A549 (cell line): ENCODE measurements at regions not wholly inside any gene's neighbourhood (a gene's known extent, or its start where the extent isn't known, plus 50 kb on each side); places are given as distances from the start of the nearest gene placed in this dataset.

ENCODE experiments used
- ATAC-seq, 2 experiments: fragments of 200-7000 bp in 1 of 2; fragments of >200 bp in 1 of 2; cut with Nextera tagmentation in 1 of 2; cut with Tn5 transposase in 1 of 2; 3 replicates each; pipeline versions ENCODE4 v1.8.0 to v1.9.1; 2018 to 2020; ENCODE audit warnings: mild to moderate bottlenecking in 1 of 2, moderate library complexity in 1 of 2
- CTCF ChIA-PET: fragments of 300-600 bp; sonication (Branson Sonifier 250); formaldehyde crosslinking; extraction: SDS; loops from one replicate; lab custom pipeline; 2021; ENCODE audit warnings: antibody characterized with exemption, inconsistent platforms; lab: Yijun Ruan, JAX
- POLR2A ChIA-PET: fragments of 350-600 bp; formaldehyde crosslinking; extraction: SDS; loops from one replicate; lab custom pipeline; 2021; ENCODE audit warnings: antibody characterized with exemption, inconsistent platforms; lab: Yijun Ruan, JAX
- DNase-seq, 2 experiments: peaks; one replicate each; pipeline versions ENCODE4 v3.0.0 to v3.0.0-alpha.2; 2011 to 2016; ENCODE audit warnings: low read depth in 1 of 2, low spot score in 1 of 2
- FAIRE-seq: peaks from 2 replicates; lab custom pipeline; 2011; peaks lifted over from hg19 to GRCh38; lab: Jason Lieb, UNC
- H3K27ac ChIP-seq, 2 experiments: fragments of >200 bp; sonication (Bioruptor Twin); formaldehyde crosslinking; 3 replicates each; pipeline ENCODE4 v1.5.1; 2016 to 2017
- H3K4me1 ChIP-seq: fragments of >200 bp; sonication (Bioruptor Twin); formaldehyde crosslinking; 3 replicates; pipeline ENCODE4 v1.6.1; 2016
- H3K4me2 ChIP-seq: fragments of >200 bp; sonication (Bioruptor Twin); formaldehyde crosslinking; 3 replicates; pipeline ENCODE4 v1.6.1; 2016
- H3K4me3 ChIP-seq: fragments of >200 bp; sonication (Bioruptor Twin); formaldehyde crosslinking; 3 replicates; pipeline ENCODE4 v1.5.1; 2016
- H3K9me3 ChIP-seq: fragments of >200 bp; sonication (Bioruptor Twin); formaldehyde crosslinking; 3 replicates; pipeline ENCODE4 v1.6.1; 2016
- CBX2 ChIP-seq: fragments of 200-600 bp; sonication (generic); IDR thresholded peaks from 2 replicates; pipeline ENCODE4 v1.6.1; 2016; ENCODE audit warnings: low read depth, mild to moderate bottlenecking, borderline replicate concordance
- CEBPB ChIP-seq, 2 experiments: fragments of >200 bp in 1 of 2; sonication (Bioruptor Twin) in 1 of 2; formaldehyde crosslinking in 1 of 2; IDR thresholded peaks; 2 replicates each; pipeline ENCODE4 v1.6.1; 2012 to 2016
- CTCF ChIP-seq: fragments of >200 bp; sonication (Bioruptor Twin); formaldehyde crosslinking; IDR thresholded peaks from 3 replicates; pipeline ENCODE4 v1.5.1; 2016
- EHMT2 ChIP-seq: fragments of 200-600 bp; sonication (generic); IDR thresholded peaks from 2 replicates; pipeline ENCODE4 v1.6.1; 2016; ENCODE audit warnings: antibody characterized with exemption, low read depth, mild to moderate bottlenecking, moderate library complexity
- ESRRA ChIP-seq: fragments of 150-350 bp; IDR thresholded peaks from 2 replicates; pipeline ENCODE4 v1.6.1; 2014; ENCODE audit warnings: mild to moderate bottlenecking, low read length, borderline replicate concordance
- FOSB ChIP-seq: fragments of 250-450 bp; sonication (Bioruptor Pico); IDR thresholded peaks from 2 replicates; pipeline ENCODE4 v1.5.0; 2020; ENCODE audit warnings: mild to moderate bottlenecking, moderate library complexity
- FOSL2 ChIP-seq, 2 experiments: fragments of 450-650 bp in 1 of 2; fragments of >200 bp in 1 of 2; sonication (Bioruptor Twin) in 1 of 2; formaldehyde crosslinking; IDR thresholded peaks; 2 replicates each; pipeline versions ENCODE4 v1.5.0 to v1.6.1; 2016 to 2020; ENCODE audit warnings: mild to moderate bottlenecking in 1 of 2, moderate library complexity in 1 of 2
- FOXS1 ChIP-seq: fragments of 250-450 bp; sonication (Bioruptor Pico); IDR thresholded peaks from 2 replicates; pipeline ENCODE4 v1.5.0; 2020; ENCODE audit warnings: mild to moderate bottlenecking, moderate library complexity
- HES2 ChIP-seq: fragments of >200 bp; sonication (Bioruptor Twin); formaldehyde crosslinking; IDR thresholded peaks from 2 replicates; pipeline ENCODE4 v1.6.1; 2016
- HEYL ChIP-seq: fragments of 250-450 bp; sonication (Bioruptor Pico); IDR thresholded peaks from 2 replicates; pipeline ENCODE4 v1.8.0; 2021; ENCODE audit warnings: mild to moderate bottlenecking, moderate library complexity
- HOXA7 ChIP-seq: fragments of 250-450 bp; sonication (Bioruptor Pico); IDR thresholded peaks from 2 replicates; pipeline ENCODE4 v1.5.0; 2020; ENCODE audit warnings: mild to moderate bottlenecking, moderate library complexity
- HOXB13 ChIP-seq: fragments of 250-450 bp; sonication (Bioruptor Pico); IDR thresholded peaks from 2 replicates; pipeline ENCODE4 v1.5.0; 2020; ENCODE audit warnings: low read depth, mild to moderate bottlenecking, moderate library complexity
- JUN ChIP-seq, 2 experiments: fragments of >200 bp; sonication (Bioruptor Twin); formaldehyde crosslinking; IDR thresholded peaks; 2 replicates in 1 of 2; 3 replicates in 1 of 2; pipeline ENCODE4 v1.6.1; 2016 to 2017
- JUNB ChIP-seq: fragments of >200 bp; sonication (Bioruptor Twin); formaldehyde crosslinking; IDR thresholded peaks from 2 replicates; pipeline ENCODE4 v1.6.1; 2016
- KDM1A ChIP-seq: fragments of 200-600 bp; sonication (generic); IDR thresholded peaks from 2 replicates; pipeline ENCODE4 v1.6.1; 2016; ENCODE audit warnings: low read depth, mild to moderate bottlenecking
- KDM5A ChIP-seq: fragments of 200-600 bp; sonication (generic); IDR thresholded peaks from 2 replicates; pipeline ENCODE4 v1.6.1; 2016; ENCODE audit warnings: antibody characterized with exemption, mild to moderate bottlenecking
- MAFK ChIP-seq: fragments of 450-650 bp; IDR thresholded peaks from 2 replicates; pipeline ENCODE4 v1.6.1; 2014; ENCODE audit not compliant: partially characterized antibody
- MAZ ChIP-seq: fragments of 150-350 bp; IDR thresholded peaks from 2 replicates; pipeline ENCODE4 v1.6.1; 2014; ENCODE audit warnings: antibody characterized with exemption, low read depth, low read length, borderline replicate concordance
- MYC ChIP-seq: IDR thresholded peaks from 2 replicates; pipeline ENCODE4 v1.6.1; 2012; ENCODE audit warnings: mild to moderate bottlenecking, inconsistent platforms, low read length, improper control_type of control experiment, borderline replicate concordance
- NFE2L2 ChIP-seq: fragments of 150-350 bp; conservative IDR thresholded peaks from 2 replicates; pipeline ENCODE4 v1.6.1; 2014; ENCODE audit warnings: low read length
- NPAS2 ChIP-seq: fragments of 250-450 bp; sonication (Bioruptor Pico); IDR thresholded peaks from 2 replicates; pipeline ENCODE4 v1.8.0; 2022; ENCODE audit warnings: mild to moderate bottlenecking, moderate library complexity, borderline replicate concordance
- PBX3 ChIP-seq: IDR thresholded peaks from 2 replicates; pipeline ENCODE4 v1.6.1; 2012
- RAD21 ChIP-seq, 2 experiments: fragments of >200 bp in 1 of 2; sonication (Bioruptor Twin) in 1 of 2; formaldehyde crosslinking in 1 of 2; IDR thresholded peaks in 1 of 2; conservative IDR thresholded peaks in 1 of 2; 2 replicates in 1 of 2; 3 replicates in 1 of 2; pipeline ENCODE4 v1.6.1; 2012 to 2018; ENCODE audit warnings: inconsistent platforms in 1 of 2
- RCOR1 ChIP-seq: fragments of 150-350 bp; IDR thresholded peaks from 2 replicates; pipeline ENCODE4 v1.6.1; 2014; ENCODE audit warnings: antibody characterized with exemption, low read length, low read depth
- RFX5 ChIP-seq: fragments of 450-650 bp; IDR thresholded peaks from 2 replicates; pipeline ENCODE4 v1.7.1; 2014; ENCODE audit warnings: antibody characterized with exemption, mild to moderate bottlenecking, moderate library complexity
- SMC3 ChIP-seq: fragments of >200 bp; sonication (Bioruptor Twin); formaldehyde crosslinking; IDR thresholded peaks from 3 replicates; pipeline ENCODE4 v1.6.1; 2018; ENCODE audit warnings: inconsistent platforms
- TP53 ChIP-seq: fragments of 250-450 bp; sonication (Bioruptor Pico); IDR thresholded peaks from 2 replicates; pipeline ENCODE4 v1.5.0; 2021; ENCODE audit warnings: mild to moderate bottlenecking, moderate library complexity
- USF2 ChIP-seq: fragments of 450-650 bp; IDR thresholded peaks from 2 replicates; pipeline ENCODE4 v1.6.1; 2014; ENCODE audit warnings: antibody characterized with exemption
- ZSCAN20 ChIP-seq: fragments of 250-450 bp; sonication (Bioruptor Pico); IDR thresholded peaks from 2 replicates; pipeline ENCODE4 v1.8.0; 2022; ENCODE audit warnings: mild to moderate bottlenecking, moderate library complexity
- WGBS: methylation state at CpG from one replicate; pipeline ENCODE4 v1.1.6; 2017; ENCODE audit errors: missing lambda C conversion rate; 5-methylcytosine and 5-hydroxymethylcytosine counted together
- TF ChIP-seq, protein P1 (sequence below): fragments of 150-350 bp; IDR thresholded peaks from 2 replicates; pipeline ENCODE4 v1.6.1; 2014; ENCODE audit warnings: low read depth, mild to moderate bottlenecking, low read length

- TF ChIP-seq ZSCAN20 (CRISPR knock-in tag) (no peak), HEYL (CRISPR knock-in tag) (no peak)
Observed at GRCh38 chr3:117515309-117515708, 805.7 kb downstream of the TUSC7 start (continued).

DNA sequence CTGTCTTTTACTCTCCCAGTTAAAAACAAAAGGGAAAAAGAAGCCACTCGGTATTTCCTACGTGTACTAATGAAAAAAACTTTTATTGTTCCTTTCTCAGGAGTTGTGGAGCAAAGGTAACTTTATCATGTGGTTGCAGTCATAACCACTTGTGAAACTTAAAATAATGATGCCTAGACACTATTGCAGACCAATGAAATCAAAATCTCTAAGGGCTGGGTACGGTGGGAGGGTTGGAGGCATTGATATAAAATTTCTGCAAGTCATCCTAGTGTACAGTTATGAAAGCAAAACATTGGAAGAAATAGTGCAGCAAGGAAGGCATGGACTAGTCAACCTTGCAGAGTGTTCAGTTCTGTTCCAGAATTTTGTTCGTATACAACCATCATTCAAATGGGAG, 808.8 kb downstream of the TUSC7 start:
- TF ChIP-seq NPAS2 (CRISPR knock-in tag) (no peak), CTCF (no peak), FOXS1 (CRISPR knock-in tag) (no peak), KDM5A (no peak), CEBPB (IDR thresholded peaks at IDR 0.05) (no peak), PBX3 (no peak), CBX2 (no peak), NFE2L2 (peak; percentile 88), ESRRA (no peak), RFX5 (no peak), MAFK (peak; percentile 82), TP53 (CRISPR knock-in tag) (no peak), RAD21 (conservative IDR thresholded peaks at IDR 0.05 in 1 of 2, IDR thresholded peaks at IDR 0.05 in 1 of 2) (no peak), SMC3 (no peak), HOXB13 (CRISPR knock-in tag) (no peak), FOSB (CRISPR knock-in tag) (no peak)
- TF ChIP-seq, protein P1, sequence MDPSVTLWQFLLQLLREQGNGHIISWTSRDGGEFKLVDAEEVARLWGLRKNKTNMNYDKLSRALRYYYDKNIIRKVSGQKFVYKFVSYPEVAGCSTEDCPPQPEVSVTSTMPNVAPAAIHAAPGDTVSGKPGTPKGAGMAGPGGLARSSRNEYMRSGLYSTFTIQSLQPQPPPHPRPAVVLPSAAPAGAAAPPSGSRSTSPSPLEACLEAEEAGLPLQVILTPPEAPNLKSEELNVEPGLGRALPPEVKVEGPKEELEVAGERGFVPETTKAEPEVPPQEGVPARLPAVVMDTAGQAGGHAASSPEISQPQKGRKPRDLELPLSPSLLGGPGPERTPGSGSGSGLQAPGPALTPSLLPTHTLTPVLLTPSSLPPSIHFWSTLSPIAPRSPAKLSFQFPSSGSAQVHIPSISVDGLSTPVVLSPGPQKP: no peak
- ChIA-PET CTCF (interaction anchor here (1.7 kb wide), 1 partner anchor 9 kb away, joined by 5 read pairs; no protein-coding TSS in a partner anchor), POLR2A (no interaction called here)
- Histone ChIP-seq H3K4me2 (peak overlapping the region; percentile 33), H3K27ac (peak overlapping the region; percentile 14 to 17; a peak in 1 of 6 replicates), H3K4me3 (no peak overlapping the region), H3K9me3 (no peaks in the 10 kb centered on the region), H3K4me1 (peaks cover 12% of the 10 kb centered on the region; the same call in 2 of the 3 replicates)
- ATAC-seq (peak in 1 of 2 experiments; percentile 60; a peak in 3 of 6 replicates), FAIRE-seq (no peak), DNase-seq (peak in 1 of 2 experiments; percentile 35)
- 41% methylated on average over 4 of the region's 4 CpGs for WGBS

- 81% methylated on average over 1 of the region's 1 CpG for WGBS
- TF ChIP-seq JUNB (no peak), MYC (no peak), ESRRA (no peak), FOSL2 (IDR thresholded peaks at IDR 0.05) (no peak), FOSL2 (CRISPR knock-in tag; IDR thresholded peaks at IDR 0.05) (no peak), RCOR1 (no peak), HOXA7 (no peak), MAZ (no peak), USF2 (no peak), HES2 (no peak), NPAS2 (CRISPR knock-in tag) (no peak), KDM1A (no peak), JUN (IDR thresholded peaks at IDR 0.05) (no peak), EHMT2 (no peak)
- FAIRE-seq: no peak
- Histone ChIP-seq H3K4me2 (no peak overlapping the region), H3K4me1 (peaks cover 15% of the 10 kb centered on the region; the same call in 2 of the 3 replicates), H3K9me3 (no peaks in the 10 kb centered on the region), H3K4me3 (no peak overlapping the region), H3K27ac (no peak overlapping the region)
- ChIA-PET CTCF (no interaction called here), POLR2A (no interaction called here)
- ATAC-seq: no peak
- no peak for DNase-seq
Observed at GRCh38 chr3:117519776-117520175, 810.2 kb downstream of the TUSC7 start.
